T-helper 9 cell (primary cell): ENCODE measurements at regions not wholly inside any gene's neighbourhood (a gene's known extent, or its start where the extent isn't known, plus 50 kb on each side); places are given as distances from the start of the nearest gene placed in this dataset.

Experiments used
- DNase-seq: peaks from one replicate; pipeline ENCODE4 v3.0.0-alpha.2; 2020

DNA sequence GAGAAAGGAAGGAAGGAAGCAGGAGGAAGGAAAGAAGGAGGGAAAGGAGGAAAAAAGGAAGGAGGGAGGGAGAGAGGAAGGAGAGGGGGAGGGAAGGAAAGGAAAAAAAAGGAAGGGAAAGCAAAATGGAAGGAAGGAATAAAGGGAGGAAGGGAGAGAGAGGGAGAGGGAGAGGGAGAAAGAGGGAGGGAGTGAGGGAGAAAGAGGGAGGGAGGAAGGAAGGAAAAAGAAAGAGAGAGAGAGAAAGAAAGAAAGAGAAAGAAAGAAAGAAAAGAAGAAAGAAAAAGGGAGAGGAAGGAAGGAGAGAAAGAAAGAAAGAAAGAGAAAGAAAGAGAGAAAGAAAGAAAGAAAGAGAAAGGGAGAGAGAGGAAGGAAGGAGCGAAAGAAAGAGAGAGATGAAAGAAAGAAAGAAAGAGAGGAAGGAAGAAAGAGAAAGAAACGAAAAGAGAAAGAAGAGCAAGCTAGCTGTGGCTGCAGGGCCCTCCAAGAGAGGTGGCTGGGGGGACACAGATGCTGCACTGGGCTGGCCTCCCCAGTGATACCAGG is 472.4 kb upstream of the MGMT start:
- DNase-seq, result no peak

DNA sequence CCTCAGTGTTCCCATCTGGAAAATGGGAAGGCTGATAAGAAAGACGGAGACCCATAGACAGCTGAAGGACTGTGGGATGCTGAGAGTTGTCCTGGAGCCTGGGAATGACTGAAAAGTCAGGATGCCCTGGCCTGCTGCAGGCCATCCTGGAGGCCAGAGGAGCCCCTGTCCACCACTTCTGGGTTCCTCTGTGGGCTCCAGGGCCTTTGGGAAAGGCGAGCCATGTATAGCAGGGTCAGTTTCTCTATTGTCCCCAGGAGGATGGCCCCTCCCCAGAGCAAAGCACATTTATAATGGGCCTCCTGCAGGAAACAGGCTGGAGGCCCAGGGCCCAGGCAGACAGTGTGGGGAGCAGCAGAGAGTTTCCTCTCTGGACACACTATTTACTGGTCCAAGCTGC is 471.4 kb upstream of the MGMT start:
- no peak for DNase-seq

DNA sequence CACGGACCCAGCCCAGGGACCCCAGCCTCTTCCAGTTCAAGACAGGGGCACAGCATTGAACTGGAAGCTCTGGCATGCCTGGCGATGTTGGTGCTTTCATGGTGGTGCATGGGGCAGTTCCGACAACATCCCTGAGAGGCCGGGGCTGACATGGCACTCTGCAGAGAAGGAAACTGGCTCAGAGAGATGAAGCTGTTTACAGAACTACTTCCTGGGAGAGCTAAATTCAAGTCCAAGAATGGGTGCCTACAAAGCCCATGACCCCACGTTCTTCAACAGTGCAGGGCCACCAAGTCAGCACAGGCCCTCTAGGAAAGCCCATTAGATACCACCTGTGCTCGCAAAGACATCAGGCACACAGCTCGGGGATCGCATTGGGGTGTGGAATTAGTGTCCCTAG is 470.9 kb upstream of the MGMT start:
- DNase-seq, result no peak

DNA sequence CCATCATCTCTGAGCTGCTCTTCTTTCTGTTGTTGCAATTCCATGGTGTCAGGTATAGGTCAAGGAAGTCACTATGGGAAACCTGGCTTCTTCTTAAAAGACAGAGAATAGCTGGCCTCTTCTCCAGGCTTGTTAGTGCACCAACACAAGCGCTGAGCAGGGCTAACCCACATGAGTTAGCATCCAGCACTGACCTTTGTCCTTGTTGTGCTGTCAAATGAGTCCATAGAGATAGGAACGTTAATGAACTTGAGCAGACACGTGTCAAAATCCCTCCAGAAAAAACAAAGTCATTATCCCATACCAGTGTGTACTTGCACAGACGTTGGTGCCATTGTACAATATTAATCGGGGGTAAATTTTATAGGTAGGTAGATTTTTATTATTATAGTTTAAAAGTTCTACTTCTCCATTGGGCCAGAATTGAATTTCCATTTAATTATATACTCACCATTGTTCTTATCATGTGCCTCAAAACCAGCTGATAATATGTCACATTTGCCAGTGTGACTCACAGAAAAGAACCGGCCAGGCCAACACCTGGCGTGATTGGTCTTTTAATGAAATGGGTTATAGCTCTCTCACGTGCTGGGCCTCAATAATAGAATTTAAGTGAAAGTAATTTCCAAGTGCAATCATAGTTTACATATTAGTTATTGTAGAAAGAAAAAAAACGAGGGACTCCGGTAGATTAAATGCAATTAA is 468.8 kb upstream of the MGMT start:
- no peak for DNase-seq

DNA sequence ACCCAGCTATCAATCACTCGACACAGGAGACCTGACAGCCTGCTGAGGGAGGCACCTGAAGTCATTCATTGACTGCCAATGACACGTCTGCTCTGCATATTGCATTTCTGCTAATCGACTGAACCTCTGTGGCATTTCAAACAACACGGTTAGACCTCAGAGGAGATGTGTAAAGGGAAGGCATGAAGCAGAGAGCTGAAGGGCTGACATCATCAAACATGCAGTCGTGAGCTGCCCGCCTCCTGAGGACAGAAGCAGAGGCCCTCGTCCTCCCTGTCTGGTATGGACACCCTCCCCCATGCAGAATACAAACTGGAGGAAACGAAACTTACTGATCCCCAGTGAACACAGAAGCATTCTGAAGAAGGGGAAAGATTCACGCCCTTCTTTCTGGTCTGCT is 462.6 kb upstream of the MGMT start:
- no peak for DNase-seq

DNA sequence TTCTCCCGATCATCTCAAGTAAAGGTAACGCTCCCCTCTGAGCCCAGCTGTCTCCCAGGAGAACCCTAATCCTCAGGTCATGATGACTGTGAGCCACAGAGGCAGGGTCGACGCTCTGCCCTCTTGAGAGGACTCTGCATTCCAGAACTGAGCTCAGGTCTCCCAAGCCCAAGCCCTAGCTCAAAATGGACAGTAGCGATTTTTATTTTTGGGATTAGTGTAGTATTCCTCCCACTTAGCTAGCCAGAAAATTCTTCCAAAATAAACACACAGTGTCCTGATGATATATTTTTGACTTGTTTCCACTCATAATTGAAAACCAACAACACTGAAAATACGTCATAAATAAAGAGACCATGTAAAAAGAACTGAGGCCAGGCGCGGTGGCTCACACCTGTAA is 462.0 kb upstream of the MGMT start:
- no peak for DNase-seq

DNA sequence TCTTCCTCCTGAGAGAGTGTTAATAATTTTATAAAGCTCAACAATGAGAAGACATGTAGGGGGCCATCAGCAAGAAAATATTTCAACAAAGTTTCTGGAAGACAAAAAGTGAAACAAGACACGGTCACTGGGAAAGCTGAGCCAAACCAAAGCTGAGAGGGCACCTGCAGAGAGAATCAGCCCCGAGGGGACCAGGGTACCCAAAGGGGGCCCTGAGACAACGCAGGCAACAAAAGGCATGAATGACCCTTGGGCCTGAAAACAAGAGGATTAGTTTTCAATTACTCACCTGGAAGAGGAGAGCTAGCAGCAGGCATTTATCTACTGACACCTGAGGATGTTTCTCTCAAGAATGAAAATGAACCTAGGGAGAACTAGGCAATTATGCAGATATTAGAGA is 461.2 kb upstream of the MGMT start:
- DNase-seq, result no peak

DNA sequence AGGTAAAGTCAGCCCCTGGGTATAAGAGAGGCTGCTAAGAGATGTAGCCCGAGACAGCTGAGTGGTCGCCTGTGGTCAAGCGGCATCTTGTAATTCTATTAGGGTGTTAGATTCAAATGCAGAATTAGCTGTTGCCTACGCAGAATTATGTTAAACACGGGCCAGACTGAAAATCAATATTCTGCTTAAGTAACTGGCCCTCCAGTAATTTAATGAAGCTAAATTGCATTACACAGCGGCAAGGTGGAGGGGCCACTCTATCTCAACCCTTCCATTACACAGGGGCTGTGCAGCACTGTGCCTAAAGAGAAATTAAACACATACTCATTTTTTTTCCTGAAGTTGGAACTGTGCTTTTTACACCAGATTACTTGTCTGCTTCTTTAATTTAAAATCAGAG is 448.5 kb upstream of the MGMT start:
- no peak for DNase-seq

DNA sequence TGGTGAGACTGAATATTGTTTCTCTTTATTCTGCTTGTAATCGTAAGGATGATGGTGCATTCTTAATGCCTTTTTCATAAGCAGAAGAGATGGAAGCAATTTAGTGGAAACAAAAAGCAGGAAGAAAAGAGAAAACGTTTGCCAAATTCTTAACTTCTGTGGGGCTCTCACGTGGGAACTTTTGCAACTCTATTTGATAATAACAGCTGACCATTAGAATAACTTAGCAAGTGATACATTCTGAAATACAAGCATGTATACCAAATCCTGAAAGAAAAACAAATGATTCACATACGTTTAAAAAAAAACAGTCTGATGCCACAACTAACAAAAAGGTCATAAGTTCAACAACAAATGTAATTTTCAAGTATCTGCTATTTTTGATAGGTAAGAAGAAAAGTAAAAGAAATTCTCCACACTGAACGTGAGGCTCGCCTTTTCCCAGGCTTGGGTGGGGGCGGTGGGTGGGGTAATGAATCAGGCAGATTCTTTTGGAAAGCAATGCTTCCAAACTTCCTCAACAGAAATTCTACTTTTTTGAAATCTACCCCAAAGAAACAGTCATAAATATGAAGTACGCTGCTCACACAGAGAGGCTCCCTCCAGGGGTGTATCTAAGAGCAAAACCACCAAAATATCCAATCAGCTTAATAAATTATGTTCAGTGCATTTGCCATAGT is 446.2 kb upstream of the MGMT start:
- no peak for DNase-seq

DNA sequence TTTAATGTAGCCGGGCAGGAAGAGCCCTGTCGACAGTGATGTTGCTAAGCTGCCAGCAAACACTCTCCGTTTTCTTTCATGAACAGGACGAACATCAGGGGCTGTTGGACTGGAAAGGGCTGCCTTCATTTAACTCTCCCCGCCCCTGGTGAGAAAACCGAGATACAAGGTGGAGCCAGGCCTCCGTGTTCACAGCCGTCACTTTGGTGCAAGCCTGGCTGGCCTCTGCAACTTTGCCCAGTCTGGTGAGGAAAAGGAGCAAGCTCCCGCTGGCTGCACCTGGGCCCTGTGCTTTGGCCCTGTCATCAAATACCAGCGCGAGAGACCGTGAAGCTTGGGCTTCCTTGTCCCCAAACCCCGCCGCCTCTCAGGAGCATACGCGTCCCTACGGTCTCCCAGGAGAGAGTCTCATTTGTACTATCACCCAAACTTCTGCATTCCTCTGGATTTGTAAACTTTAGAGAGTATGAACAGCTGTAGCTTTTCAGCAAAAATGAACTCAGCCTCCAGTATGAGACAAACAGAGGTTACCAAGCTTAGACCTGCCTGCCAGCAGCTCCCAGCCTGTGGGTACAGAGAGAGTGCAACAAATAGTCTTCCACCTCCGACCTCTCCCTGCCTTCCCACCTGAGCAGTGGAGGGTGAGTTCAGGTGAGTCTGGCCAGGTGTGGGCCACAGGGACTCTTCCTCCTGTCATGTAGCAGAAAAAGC is 445.3 kb upstream of the MGMT start:
- DNase-seq, result no peak

DNA sequence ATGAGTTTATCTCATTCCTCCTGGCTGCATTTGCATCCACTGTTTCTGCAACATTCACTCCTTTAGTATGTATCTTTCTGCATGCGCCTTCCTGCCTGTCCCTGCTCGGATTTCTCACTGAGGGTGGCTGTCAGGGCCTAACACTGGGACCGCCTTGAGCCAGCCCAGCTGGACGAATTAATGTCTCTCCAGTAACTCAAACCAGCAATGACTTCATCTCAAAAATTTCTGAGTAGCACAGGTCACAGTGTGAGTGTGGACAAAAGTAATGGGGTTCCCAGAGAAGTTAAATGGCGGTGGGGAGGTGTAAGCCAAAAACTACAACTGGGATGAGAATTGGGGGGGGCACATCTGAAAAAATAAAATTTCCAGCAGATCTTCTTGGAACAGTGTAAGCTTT is 444.0 kb upstream of the MGMT start:
- no peak for DNase-seq

DNA sequence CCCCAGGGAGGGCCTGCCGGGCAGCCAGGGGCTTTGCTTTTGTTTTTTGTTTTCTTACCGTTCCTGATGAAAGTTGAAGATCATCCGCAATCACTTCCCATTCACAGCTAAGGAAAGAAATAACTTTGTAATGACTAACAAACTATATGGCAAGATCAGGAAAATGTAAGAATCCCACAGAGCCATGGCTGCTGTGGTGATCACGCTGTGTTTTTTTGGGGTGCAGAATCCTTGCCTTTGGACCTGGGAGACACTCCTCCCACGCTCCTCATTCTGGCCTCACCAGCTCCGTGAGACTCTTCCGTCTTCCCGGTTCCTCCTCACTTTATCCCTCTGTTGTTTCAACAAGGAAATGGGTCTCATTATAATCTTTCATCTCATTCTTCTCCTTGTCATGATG is 443.0 kb upstream of the MGMT start:
- DNase-seq, result no peak

DNA sequence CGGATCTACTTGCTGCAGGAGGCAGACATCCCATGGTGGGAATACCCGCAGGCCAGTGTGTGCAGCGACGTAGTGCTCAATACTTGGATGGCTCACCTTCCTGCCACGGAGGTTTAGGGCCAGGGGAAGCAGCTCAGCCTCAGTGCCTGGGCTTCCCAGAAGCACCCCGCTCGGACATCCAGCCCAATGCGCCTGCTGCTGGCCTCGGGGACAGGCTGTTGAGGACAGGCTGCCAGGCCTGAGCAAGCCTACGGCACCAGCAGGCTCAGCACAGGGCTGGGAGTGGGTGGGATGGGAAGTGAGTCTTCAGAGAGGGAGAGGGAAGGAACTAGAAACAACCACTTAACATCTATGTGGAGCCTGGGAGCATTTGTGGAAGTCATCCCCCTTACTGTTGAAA is 441.3 kb upstream of the MGMT start:
- DNase-seq, result no peak

DNA sequence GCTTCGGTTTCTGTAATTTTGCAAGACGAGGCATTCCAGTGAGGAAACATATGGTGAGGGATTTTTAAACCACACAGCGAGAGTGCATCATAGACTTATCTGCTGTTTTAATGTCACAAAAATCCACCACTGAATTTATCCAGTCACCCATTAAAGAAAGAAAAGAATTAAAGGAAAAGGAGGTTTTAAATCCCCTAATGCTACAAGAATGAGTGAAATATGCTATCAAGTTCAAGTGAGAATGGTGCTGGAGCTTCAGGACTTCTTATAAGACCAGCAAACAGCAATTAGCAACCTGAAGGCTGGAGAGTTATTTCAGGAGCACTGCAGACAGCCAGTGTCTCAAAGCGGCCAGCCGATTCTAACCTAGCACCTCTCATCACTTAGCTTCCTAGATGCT is 439.1 kb upstream of the MGMT start:
- DNase-seq, result no peak

DNA sequence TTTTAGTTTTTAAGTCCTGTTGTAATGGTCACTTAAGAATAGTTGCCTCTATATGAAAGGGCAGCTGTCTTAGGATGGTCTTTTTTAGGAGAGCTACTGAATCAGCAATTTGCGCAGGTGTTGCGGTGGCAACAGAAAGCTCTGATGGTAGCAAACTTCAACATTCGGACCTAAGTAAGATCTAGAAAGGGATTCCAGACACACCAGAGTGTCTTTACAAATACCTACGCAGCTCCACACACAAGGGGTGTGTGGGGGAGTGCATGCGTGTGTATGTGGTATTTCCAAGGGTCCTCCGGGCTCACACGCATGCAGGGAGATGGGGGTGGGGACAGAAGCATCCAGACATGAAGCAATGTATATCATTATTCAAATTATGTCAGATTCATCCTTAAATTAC is 438.6 kb upstream of the MGMT start:
- DNase-seq, result no peak

DNA sequence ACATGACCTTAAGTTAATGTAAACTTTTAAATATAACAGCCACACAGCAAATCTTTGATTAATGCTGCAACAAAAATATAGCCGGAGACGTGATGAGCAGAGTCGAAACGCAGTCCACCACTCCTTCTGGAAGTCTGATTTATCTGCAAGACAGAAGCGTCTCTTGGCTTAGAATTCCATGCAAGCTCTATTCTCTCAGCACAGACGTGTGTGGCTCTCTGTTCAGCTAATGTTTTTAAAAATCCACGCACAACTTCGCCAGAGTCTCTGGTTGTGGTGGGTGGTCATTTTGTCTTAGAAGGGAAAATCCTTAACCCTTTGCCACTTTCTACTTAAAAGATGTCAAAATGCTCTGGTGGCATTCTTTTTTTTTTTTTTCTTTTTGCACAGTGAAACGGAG is 438.0 kb upstream of the MGMT start:
- DNase-seq, result no peak

DNA sequence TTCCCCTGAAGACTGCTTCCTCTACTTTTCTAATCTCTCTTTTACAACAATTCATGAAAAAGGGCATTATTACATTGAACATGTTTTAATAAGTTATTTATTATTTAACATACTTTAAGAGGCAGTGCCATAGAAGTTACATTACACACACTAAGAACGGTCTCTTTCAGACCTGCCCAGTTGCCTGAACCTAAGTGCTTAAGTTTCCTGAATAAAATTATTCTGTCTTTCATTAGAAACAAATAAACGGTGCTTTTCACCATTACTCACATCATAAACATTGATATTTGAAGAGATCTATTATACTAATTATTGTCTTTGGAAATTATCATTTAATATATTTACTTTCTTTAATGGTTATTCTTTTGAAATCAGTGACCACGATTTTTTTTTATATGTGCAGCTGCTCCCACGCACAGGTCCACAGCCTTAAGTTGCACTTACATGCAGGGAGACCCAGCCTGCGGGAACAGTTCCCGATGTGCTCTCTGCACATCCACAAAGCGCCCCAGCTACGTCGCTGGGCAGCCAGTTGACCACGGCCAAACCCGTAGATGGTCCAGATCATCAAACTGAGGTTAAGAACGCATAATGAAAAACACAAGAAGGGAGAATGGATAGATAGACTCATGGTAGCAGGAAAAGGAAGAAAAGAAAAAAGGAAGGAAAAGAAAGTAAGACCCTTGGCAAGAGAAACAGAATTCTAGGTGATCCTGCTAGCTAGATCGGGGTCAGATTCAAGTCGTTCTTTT is 437.0 kb upstream of the MGMT start:
- DNase-seq, result no peak

DNA sequence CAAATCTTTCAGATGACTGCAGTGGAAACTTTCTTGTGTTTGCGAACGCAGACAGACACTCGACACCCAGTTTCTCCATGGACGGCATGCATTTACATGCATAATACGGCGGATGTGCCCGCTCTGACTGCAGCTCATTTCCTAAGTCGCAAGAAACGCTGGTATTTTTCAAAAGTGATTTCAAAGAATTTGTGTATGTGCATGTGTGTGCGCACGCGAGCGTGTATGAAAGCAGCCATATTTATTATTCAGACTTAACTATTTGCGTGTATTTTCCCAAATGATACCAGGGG is 436.5 kb upstream of the MGMT start:
- DNase-seq, result no peak

DNA sequence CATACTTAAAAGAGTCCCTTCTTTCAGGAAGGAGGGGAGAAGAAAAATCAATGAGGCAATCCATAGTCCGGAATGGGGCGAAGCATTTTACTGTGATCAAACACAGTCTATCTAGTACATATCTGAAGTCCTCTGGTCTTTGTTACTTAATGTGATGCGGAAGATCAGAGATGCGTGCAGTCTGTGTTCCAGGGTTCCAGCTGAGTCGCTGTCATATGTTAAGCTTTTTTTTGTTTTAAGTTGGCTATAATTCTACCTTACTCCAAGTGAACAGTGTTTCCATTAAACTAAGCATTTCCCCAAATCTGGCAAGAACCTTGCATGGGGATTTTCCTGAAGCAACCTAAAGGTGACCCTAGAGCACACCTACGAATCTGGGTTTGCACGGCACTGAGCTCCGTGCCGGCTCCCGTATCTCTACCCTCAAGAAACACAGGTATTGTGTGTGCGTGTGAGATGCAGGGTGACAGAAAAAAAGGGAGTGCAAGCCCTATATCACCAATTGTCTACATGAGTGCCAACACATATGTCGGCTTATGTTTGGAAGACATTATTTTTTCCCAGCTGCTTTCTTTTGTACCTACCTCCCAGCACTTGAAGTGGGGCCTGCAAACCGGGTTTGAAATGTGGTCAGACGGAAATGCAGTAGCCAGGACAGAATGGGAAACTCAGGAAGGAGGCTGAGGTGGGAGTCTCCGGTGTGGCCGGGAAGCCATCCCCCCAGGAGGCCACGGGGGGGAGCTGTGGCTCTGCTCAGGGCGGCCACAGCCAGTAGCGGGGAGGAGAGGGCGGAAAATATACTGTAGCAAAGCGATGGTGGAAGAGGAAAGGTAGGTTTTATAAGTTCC is 435.8 kb upstream of the MGMT start:
- peak; percentile 12 for DNase-seq

DNA sequence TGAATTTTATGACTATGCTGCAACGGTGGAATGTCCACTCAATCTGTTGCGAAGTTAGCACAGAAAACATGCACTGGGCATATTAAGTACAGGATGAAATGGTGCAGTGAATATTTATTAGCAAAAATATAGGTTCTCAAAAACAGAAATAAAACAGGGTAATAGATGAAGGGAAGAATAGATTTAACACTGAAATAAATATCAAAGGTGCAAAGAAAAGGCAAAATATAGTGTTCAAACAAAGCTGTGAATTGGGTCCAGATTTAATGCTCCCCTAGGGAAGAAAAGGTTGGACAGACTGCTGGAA is 435.2 kb upstream of the MGMT start:
- DNase-seq, result no peak

DNA sequence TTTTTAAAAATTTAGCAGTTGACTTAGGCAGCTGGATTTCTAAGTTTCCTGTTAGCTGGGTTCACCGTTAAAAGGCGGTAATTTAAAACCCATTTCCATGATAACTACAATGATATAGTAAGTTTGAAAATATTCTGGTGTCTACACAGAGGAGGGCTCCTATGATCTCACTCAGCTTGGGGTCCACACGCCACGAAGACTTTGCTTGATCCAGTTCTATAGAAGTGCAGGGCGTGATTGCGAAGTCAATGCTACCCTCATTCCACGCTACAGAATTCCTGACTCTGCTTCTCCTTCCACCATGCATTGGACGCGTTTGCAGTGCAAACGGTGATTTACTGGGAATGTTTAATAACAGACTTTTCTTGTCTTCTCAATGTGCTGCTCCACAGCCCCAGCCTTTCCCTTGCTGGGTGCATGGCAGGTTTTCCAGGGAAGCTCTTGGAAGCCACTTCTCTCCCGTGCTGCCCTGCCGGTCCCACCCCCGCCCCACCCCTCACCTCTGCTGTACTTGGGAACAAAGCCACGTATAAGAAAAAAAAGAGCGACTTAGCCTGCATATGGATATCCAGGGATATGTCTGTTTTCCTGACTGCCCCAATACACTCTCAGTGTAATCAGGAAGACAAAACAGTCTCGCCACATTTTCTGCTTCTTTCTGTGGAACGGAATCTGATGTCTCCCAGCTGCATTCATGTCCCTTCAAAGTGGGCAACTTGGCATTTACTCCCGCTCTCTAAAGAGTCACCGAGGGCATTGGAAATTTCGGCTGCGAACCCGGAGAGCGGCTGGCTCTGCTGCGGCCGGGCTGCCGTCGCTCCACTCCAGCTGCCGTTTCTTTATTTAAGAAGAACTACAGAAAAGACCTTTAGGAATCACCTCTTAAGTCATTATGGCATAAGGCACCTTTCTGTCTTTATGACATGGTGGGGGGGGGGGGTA is 434.4 kb upstream of the MGMT start:
- no peak for DNase-seq

DNA sequence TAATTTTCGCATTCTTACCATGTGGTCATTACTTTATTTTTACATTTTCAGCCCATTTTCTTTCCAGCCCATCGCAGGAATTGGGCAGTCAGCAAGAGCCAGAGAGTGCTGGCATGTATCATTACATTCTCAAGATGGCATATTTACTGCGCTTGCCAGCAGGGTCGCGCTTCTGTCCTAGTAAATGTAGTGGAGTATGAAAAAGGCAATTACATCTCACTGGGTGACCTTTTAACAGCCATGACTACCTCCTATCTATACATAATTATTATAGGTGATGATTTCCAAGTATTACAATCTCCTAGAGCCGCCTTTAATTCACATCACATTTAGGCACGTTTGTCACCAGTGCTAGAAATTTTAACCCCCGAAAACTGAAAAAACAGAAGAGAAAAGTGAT is 433.7 kb upstream of the MGMT start:
- DNase-seq, result no peak
